ENCODE measurements at regions not wholly inside any gene's neighbourhood (a gene's known extent, or its start where the extent isn't known, plus 50 kb on each side); places are given as distances from the start of the nearest gene placed in this dataset.

- TF ChIP-seq, protein P1, sequence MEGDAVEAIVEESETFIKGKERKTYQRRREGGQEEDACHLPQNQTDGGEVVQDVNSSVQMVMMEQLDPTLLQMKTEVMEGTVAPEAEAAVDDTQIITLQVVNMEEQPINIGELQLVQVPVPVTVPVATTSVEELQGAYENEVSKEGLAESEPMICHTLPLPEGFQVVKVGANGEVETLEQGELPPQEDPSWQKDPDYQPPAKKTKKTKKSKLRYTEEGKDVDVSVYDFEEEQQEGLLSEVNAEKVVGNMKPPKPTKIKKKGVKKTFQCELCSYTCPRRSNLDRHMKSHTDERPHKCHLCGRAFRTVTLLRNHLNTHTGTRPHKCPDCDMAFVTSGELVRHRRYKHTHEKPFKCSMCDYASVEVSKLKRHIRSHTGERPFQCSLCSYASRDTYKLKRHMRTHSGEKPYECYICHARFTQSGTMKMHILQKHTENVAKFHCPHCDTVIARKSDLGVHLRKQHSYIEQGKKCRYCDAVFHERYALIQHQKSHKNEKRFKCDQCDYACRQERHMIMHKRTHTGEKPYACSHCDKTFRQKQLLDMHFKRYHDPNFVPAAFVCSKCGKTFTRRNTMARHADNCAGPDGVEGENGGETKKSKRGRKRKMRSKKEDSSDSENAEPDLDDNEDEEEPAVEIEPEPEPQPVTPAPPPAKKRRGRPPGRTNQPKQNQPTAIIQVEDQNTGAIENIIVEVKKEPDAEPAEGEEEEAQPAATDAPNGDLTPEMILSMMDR (IDR thresholded peaks at IDR 0.05), result no peak
- TF ChIP-seq POLR2A (IDR thresholded peaks at IDR 0.05), result no peak
These were observed 391.9 kb upstream of the NDST4 start for GRCh38 chr4:115505326-115505725.

All from heart left ventricle (tissue), 13 donors.